ENCODE measurements at regions not wholly inside any gene's neighbourhood (a gene's known extent, or its start where the extent isn't known, plus 50 kb on each side); places are given as distances from the start of the nearest gene placed in this dataset.
"Not testable (repeated sequence)": the region's sequence is repeated elsewhere in the genome, so short reads cannot be mapped to it uniquely, and the experiment has no call there.

DNA sequence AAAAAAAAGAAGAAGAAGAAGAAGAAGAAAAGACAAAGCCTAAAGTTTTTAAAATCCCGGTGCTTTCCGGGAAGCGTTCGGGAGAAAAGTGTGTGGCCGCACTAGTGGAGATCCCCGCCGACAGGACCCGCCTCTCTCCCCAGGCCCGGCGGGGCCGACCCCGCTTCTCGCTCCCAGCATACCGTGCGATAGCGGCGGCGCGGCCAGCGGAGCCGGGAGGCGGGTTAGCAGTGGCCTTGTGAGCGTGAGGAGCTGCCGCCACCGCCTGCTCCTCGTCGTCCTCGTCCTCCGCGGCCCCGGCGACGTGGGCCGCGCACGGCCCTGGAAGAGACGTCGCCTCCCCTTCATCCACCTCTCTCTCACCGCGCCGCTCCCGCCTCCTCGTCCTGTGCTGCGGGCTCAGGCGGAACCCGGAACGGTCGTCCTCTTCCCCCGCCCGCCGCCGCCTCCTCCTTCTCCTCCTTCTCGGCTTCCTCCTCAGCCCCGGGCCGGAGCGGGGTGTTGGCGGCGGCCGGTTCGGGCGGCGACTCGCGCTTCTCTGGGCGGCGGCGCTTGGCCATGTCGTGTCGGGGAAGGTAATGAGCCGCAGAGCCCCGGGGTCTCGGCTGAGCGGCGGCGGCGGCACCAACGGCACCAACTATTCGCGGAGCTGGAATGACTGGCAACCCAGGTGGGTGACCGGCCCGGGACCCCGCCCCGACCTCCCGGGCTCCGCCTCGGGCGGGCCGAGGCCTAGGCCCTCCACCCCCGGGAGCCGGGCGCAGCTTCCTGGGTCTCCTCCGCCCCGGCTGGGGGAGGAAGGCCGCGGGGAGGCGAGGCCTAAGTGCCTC, 62.6 kb upstream of the CDR2 start:
- peak; percentile 69 for DNase-seq

DNA sequence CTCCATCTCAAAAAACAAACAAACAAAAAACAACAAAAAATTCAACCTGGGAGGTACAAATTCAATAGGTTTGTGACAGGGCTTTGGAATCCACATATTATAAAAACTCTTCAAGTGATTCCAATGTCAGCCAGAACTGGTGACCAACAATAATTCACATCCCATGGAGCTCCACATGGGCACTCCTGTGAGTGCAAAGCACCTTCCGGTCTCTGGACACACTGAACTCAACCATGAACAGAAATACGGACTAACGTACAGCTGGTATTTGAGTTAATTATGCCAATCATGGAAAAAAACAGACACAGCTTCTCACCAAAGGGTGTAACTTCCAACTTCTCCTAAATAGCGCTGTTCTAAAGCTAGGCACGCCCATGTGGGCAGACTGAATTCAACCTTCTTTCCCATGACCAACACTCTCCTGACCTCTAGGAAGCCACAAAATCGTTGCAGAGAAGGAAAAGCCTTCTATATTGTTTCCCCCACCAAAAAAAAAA, 62.0 kb upstream of the CDR2 start:
- DNase-seq, result not testable (repeated sequence)

DNA sequence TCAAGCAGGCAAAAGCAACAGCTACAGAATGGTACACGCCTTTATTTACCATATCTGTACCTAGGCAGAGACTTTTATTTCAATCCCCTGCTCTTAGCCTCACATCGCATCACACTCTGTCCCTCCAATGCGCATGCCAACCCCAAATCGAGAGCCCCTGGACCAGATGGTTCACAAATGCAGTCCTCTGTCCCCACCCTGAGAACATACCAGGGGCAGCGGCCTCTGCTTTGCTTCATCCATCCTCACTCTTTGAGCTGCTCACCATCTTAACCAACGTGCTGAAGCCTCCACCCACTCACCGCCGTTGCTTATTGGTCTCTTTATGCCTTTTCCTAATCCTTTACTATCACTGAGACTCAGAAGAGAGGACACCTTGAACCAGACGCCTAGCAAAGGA, 56.9 kb upstream of the CDR2 start:
- DNase-seq, result not testable (repeated sequence)

DNA sequence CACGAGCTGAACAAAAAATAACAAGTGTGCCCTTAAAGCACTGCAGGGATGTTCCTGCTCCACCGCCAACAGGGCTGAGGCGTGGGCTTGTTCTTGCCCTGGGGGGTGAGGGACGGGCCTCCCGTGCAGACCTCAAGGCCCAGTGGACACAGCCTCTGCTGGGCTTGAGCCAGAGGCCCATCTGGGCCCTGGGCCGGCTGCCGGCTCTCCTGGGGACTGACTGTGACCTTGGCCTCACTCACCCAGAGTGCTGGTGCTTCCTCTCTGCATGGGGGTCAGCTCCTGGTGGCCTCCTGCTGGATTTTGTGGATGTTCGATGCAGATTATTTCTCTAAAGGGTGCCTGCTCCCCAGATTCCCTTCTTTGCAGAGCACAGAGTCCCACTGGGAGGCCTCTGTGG, 54.2 kb upstream of the CDR2 start:
- DNase-seq, result no peak

DNA sequence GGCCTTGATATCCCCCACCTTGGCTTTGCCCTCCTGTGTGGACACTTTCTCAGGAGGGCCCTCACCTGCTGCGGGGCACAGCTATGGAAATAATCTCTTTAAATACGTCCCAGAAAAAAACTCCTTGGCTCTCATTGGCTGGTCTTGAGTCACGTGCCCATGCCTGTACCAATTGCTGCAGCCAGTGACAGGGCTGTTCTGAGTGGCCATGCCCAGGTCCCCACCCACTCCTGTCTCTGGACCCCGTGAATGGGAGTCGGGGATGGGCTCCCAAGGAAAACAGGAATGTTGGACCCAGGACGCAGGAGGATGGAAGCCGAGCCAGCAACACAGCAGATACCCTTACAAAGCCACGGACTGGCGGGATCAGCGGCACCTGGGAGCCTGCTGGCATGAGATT, 53.1 kb upstream of the CDR2 start:
- DNase-seq, result no peak

DNA sequence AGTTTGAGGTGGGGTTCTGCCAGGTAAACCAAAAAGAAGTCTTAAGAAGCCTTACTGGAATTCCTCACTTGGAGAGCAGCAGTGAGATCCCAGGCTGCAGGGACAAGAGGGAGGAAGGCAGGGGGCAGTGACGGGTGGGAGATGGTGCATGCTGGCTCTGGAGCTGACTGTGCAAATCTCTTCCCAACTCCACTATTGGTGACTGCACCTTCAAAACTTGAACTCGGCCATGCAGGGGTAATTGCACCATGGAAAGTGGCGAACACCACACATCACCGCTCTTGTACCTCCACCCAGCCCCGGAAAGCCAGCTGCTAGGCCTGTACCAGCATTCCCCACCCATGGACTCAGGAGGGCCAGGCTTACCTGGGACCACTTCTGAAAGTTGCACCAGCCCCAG, 51.4 kb upstream of the CDR2 start:
- DNase-seq, result no peak

DNA sequence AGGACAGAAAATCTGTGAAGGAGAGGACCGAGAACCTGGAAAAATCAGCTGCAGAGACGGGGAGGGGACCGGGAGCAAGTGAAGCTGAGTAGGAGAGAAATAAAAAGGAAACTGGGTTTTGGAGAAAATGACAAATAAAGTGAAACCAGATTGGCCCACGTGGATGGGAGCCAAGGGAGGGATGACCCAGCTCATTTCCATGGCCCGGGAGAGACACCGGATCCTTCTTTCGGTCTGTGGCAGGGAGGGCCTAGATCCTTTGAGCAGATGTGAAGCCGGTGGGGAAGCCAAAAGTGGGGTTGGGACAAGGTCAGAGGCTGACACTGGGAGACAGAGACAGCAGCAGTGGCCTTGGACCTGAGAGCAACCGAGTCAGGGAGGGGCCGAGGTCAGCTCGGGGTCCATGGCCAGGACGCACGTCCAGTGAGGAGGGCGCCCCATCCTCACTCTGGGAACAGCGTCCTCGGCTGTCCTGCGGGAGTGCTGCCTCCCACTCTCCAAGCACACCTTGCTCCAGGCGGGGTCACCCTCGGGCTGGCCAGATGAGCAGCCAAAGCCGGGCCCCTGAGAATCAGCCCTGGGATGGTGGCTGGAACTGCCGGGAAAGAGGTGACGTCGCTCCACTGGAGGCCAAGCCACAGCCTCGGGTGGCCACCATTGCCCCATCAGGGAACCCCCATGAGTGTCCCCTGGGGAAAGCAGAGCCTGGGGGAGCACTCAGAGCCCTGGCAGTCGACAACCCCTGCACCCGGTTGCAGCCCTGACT, 50.8 kb upstream of the CDR2 start:
- no peak for DNase-seq

DNA sequence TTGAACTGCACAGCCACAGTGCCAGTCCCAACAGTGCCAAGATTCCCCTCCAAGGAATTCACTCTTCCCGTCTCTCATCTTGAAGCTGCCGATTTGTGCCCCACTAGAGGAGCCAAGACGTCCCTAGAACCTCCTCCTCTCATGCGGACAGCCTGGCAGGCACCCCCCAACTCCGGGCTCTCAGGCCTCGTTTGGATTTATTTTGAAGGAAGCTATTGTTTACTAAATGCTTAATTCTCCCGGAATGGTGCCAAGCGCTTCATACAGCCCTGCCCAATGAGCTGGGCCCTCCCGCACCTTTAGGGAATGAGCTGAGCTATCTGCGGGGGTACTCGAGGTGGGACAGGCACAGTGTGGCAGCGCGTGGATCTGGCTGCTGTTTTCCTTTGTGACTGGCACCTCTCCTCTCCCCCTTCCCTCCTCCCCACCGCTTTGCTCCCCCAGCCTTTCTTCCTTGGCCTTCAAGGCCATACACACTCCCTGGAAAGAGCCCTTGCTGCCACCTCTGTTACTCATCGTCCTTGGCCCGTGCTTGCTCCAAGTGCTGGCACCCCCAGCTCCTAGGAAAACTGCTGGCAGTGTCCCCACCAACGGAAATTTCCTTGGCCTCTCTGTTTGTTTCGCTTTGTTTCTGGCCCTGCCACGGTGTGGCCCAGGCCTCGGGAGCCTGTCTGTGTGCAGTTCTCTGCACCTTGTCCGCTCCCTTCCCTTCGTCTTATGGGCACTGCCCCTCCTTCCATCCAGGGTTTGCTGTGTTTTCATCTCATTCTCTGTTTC, 49.9 kb upstream of the CDR2 start:
- DNase-seq, result no peak
